ENCODE measurements at regions not wholly inside any gene's neighbourhood (a gene's known extent, or its start where the extent isn't known, plus 50 kb on each side); places are given as distances from the start of the nearest gene placed in this dataset.

DNA sequence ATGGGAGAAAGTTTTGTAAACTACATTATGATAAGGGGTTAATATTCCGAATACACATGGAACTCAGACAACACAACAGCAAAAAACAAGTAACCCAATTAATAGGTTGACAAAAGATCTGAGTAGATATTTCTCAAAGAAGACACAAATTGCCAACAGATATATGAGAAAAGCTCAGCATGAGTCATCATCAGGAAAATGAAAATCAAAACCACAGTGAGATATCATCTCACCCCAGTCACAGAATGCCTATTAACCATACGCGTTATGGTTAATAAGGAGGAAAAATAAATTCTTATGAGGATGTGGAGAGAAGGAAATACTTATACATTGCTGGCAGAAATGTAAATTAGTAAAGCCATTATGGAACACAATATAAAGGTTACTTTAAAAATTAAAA lies 695.0 kb downstream of the COL12A1 start:
- TF ChIP-seq, protein P1, sequence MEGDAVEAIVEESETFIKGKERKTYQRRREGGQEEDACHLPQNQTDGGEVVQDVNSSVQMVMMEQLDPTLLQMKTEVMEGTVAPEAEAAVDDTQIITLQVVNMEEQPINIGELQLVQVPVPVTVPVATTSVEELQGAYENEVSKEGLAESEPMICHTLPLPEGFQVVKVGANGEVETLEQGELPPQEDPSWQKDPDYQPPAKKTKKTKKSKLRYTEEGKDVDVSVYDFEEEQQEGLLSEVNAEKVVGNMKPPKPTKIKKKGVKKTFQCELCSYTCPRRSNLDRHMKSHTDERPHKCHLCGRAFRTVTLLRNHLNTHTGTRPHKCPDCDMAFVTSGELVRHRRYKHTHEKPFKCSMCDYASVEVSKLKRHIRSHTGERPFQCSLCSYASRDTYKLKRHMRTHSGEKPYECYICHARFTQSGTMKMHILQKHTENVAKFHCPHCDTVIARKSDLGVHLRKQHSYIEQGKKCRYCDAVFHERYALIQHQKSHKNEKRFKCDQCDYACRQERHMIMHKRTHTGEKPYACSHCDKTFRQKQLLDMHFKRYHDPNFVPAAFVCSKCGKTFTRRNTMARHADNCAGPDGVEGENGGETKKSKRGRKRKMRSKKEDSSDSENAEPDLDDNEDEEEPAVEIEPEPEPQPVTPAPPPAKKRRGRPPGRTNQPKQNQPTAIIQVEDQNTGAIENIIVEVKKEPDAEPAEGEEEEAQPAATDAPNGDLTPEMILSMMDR (IDR thresholded peaks at IDR 0.05 in 4 of 5, conservative IDR thresholded peaks at IDR 0.05 in 1 of 5), result no peak
- TF ChIP-seq POLR2A (IDR thresholded peaks at IDR 0.05), result no peak
